ENCODE measurements at regions not wholly inside any gene's neighbourhood (a gene's known extent, or its start where the extent isn't known, plus 50 kb on each side); places are given as distances from the start of the nearest gene placed in this dataset.
"Not testable (repeated sequence)": the region's sequence is repeated elsewhere in the genome, so short reads cannot be mapped to it uniquely, and the experiment has no call there.

- TF ChIP-seq EZH2phosphoT487 (conservative IDR thresholded peaks at IDR 0.05; ENCODE audit: low read length) (no peak), CTCF (IDR thresholded peaks at IDR 0.05; ENCODE audit: insufficient read depth, low read length, poor library complexity, severe bottlenecking) (no peak)
- H3K27ac ChIP-seq (ENCODE audit: low read depth, low read length), result no peak overlapping the region
These were observed 262.5 kb upstream of the PELI2 start for GRCh38 chr14:55855751-55856150.

GRCh38 chr14:55858604-55859003 is 259.6 kb upstream of the PELI2 start:
- Histone ChIP-seq H3K9ac (ENCODE audit: low read length) (no peak overlapping the region), H3K9me2 (replicated peaks; ENCODE audit: insufficient read depth, low read length) (no peaks in the 10 kb centered on the region), H3K36me3 (ENCODE audit: low read length) (no peaks in the 10 kb centered on the region), H3K27ac (ENCODE audit: low read depth, low read length) (no peak overlapping the region), H4K20me1 (ENCODE audit: low read depth, low read length) (no peaks in the 10 kb centered on the region), H3K9me3 (ENCODE audit: insufficient read depth, low read length) (0 out of 2 replicates have a peak, but pooled peaks cover 8% of the 10 kb centered on the region), H3K4me3 (ENCODE audit: insufficient read depth, low read length, poor library complexity, severe bottlenecking) (no peak overlapping the region), H3K79me2 (ENCODE audit: insufficient read depth, low read length) (no peaks in the 10 kb centered on the region), H2AFZ (ENCODE audit: low read depth, low read length, severe bottlenecking) (no peak overlapping the region), H3F3A (ENCODE audit: insufficient read depth) (no peaks in the 10 kb centered on the region), H3K27me3 (ENCODE audit: low read length) (no peaks in the 10 kb centered on the region), H3K4me2 (ENCODE audit: low read depth, low read length, poor library complexity, severe bottlenecking) (no peak overlapping the region)
- TF ChIP-seq CTCF (IDR thresholded peaks at IDR 0.05; ENCODE audit: insufficient read depth, low read length, poor library complexity, severe bottlenecking) (no peak), EZH2phosphoT487 (conservative IDR thresholded peaks at IDR 0.05; ENCODE audit: low read length) (no peak)

More at GRCh38 chr14:55855751-55856150, 262.5 kb upstream of the PELI2 start:
- Histone ChIP-seq H4K20me1 (ENCODE audit: low read depth, low read length) (no peaks in the 10 kb centered on the region), H3K9me2 (replicated peaks; ENCODE audit: insufficient read depth, low read length) (no peaks in the 10 kb centered on the region), H2AFZ (ENCODE audit: low read depth, low read length, severe bottlenecking) (no peak overlapping the region), H3K4me2 (ENCODE audit: low read depth, low read length, poor library complexity, severe bottlenecking) (no peak overlapping the region), H3K79me2 (ENCODE audit: insufficient read depth, low read length) (no peaks in the 10 kb centered on the region), H3K9me3 (ENCODE audit: insufficient read depth, low read length) (0 out of 2 replicates have a peak, but pooled peaks cover 8% of the 10 kb centered on the region), H3K36me3 (ENCODE audit: low read length) (no peaks in the 10 kb centered on the region), H3K9ac (ENCODE audit: low read length) (no peak overlapping the region), H3K27me3 (ENCODE audit: low read length) (no peaks in the 10 kb centered on the region), H3F3A (ENCODE audit: insufficient read depth) (no peaks in the 10 kb centered on the region), H3K4me3 (ENCODE audit: insufficient read depth, low read length, poor library complexity, severe bottlenecking) (no peak overlapping the region)

- H3K36me3 ChIP-seq (ENCODE audit: low read length); H3K9ac ChIP-seq (ENCODE audit: low read length); H4K20me1 ChIP-seq (ENCODE audit: low read depth, low read length); H3K27ac ChIP-seq (ENCODE audit: low read depth, low read length); H3F3A ChIP-seq (ENCODE audit: insufficient read depth); H3K9me2 ChIP-seq (replicated peaks; ENCODE audit: insufficient read depth, low read length); H3K9me3 ChIP-seq (ENCODE audit: insufficient read depth, low read length); H3K27me3 ChIP-seq (ENCODE audit: low read length); H3K4me3 ChIP-seq (ENCODE audit: insufficient read depth, low read length, poor library complexity, severe bottlenecking); H2AFZ ChIP-seq (ENCODE audit: low read depth, low read length, severe bottlenecking); H3K79me2 ChIP-seq (ENCODE audit: insufficient read depth, low read length); H3K4me2 ChIP-seq (ENCODE audit: low read depth, low read length, poor library complexity, severe bottlenecking): not testable (repeated sequence)
These were observed 256.6 kb upstream of the PELI2 start for GRCh38 chr14:55861561-55861960.

DNA sequence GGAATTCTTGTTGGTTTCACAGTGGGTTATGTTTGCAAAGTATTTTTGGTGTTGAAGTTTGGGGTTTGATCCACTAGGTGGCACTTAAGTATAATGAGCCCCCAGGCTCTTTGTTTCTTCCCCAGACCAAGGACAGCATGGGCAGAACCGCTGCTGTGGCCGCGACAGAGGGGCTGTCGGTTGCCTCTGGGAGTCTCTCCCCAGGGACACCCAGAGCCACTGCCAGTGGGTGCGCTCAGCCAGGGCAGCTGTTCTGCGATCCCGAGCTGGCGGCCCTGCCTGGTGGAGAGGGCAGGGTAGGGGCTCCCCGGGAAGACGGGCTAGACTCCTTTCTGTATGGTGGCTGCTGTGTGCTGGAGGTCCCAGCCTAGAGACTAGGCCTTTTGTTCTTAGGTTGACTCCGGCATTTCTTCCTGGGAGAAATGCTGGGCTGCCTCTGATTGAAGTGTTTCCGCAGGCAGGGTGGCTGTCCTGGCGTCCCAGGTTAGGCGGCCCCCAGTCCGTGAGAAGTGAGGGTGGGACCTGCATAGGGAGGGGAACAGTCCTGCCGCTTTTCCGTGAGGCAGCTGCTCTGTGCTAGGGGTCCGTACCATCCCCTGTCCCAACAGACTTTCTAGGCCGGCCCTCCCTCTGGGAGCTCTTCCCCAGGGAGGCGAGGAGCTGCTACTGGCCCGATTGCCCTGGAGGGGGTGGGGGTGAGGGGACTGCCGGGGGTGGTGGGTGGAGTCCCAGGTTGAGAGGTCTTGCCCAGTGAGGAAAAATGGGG is 253.1 kb upstream of the PELI2 start:
- no peak overlapping the region for H3K4me3 ChIP-seq (ENCODE audit: insufficient read depth, low read length, poor library complexity, severe bottlenecking)
- H3K9me3 ChIP-seq (ENCODE audit: insufficient read depth, low read length), result no peaks in the 10 kb centered on the region
- H4K20me1 ChIP-seq (ENCODE audit: low read depth, low read length), result no peaks in the 10 kb centered on the region
- H3K27ac ChIP-seq (ENCODE audit: low read depth, low read length), result no peak overlapping the region
- no peaks in the 10 kb centered on the region for H3K27me3 ChIP-seq (ENCODE audit: low read length)
- no peaks in the 10 kb centered on the region for H3K9me2 ChIP-seq (replicated peaks; ENCODE audit: insufficient read depth, low read length)
- H3K4me2 ChIP-seq (ENCODE audit: low read depth, low read length, poor library complexity, severe bottlenecking), result no peak overlapping the region
- H2AFZ ChIP-seq (ENCODE audit: low read depth, low read length, severe bottlenecking), result no peak overlapping the region
- no peak for TF ChIP-seq EZH2phosphoT487 (conservative IDR thresholded peaks at IDR 0.05; ENCODE audit: low read length)
- TF ChIP-seq CTCF (IDR thresholded peaks at IDR 0.05; ENCODE audit: insufficient read depth, low read length, poor library complexity, severe bottlenecking), result peak; percentile 46
- no peaks in the 10 kb centered on the region for H3K36me3 ChIP-seq (ENCODE audit: low read length)
- H3F3A ChIP-seq (ENCODE audit: insufficient read depth), result no peaks in the 10 kb centered on the region
- no peaks in the 10 kb centered on the region for H3K79me2 ChIP-seq (ENCODE audit: insufficient read depth, low read length)
- no peak overlapping the region for H3K9ac ChIP-seq (ENCODE audit: low read length)
